HepG2 (cell line): ENCODE measurements at regions not wholly inside any gene's neighbourhood (a gene's known extent, or its start where the extent isn't known, plus 50 kb on each side); places are given as distances from the start of the nearest gene placed in this dataset.

Experiments
- BRF2 ChIP-seq: sonication (generic); formaldehyde crosslinking; IDR thresholded peaks from 2 replicates; pipeline ENCODE4 v1.8.1; 2022; ENCODE audit warnings: mild to moderate bottlenecking, missing genetic modification reagents
- ZFP36 ChIP-seq: fragments of 150-350 bp; IDR thresholded peaks from 2 replicates; pipeline ENCODE4 v1.6.1; 2018; ENCODE audit warnings: borderline replicate concordance, low read length, low read depth; ENCODE audit not compliant: partially characterized antibody
- ZNF24 ChIP-seq: fragments of 450-650 bp; IDR thresholded peaks from 2 replicates; pipeline ENCODE4 v1.6.1; 2017; ENCODE audit warnings: antibody characterized with exemption, mild to moderate bottlenecking

GRCh38 chr6:71056656-71057055, 99.8 kb upstream of the B3GAT2 start:
- no peak for TF ChIP-seq BRF2 (CRISPR knock-in tag)
- no peak for TF ChIP-seq ZFP36
- TF ChIP-seq ZNF24: no peak
